H9 (cell line): ENCODE measurements at regions not wholly inside any gene's neighbourhood (a gene's known extent, or its start where the extent isn't known, plus 50 kb on each side); places are given as distances from the start of the nearest gene placed in this dataset.

Experiments
- DNase-seq: peaks from one replicate; pipeline ENCODE4 v3.0.0-alpha.2; 2017
- H2AFZ ChIP-seq: one replicate; pipeline ENCODE4 v1.6.1; 2013; ENCODE audit warnings: mild to moderate bottlenecking, low read length, control low read depth, moderate library complexity
- H2AK5ac ChIP-seq: 2 replicates; pipeline ENCODE4 v1.6.1; 2013; ENCODE audit warnings: low read length, control low read depth, mixed read lengths; ENCODE audit not compliant: insufficient read length
- H2BK120ac ChIP-seq: one replicate; pipeline ENCODE4 v1.6.1; 2013; ENCODE audit warnings: low read depth, mild to moderate bottlenecking, low read length, control low read depth, inconsistent platforms; ENCODE audit not compliant: poor library complexity, severe bottlenecking
- H2BK12ac ChIP-seq: 2 replicates; pipeline ENCODE4 v1.6.1; 2013; ENCODE audit warnings: low read length, control low read depth, mixed read lengths, low read depth; ENCODE audit not compliant: insufficient read length
- H2BK15ac ChIP-seq: 2 replicates; pipeline ENCODE4 v1.6.1; 2013; ENCODE audit warnings: low read depth, low read length, control low read depth
- H2BK20ac ChIP-seq: one replicate; pipeline ENCODE4 v1.6.1; 2013; ENCODE audit warnings: low read depth, mild to moderate bottlenecking, low read length, control low read depth, inconsistent platforms; ENCODE audit not compliant: poor library complexity, severe bottlenecking
- H2BK5ac ChIP-seq: 2 replicates; pipeline ENCODE4 v1.6.1; 2013; ENCODE audit warnings: low read length, control low read depth, mixed read lengths; ENCODE audit not compliant: insufficient read length
- H3K14ac ChIP-seq: 2 replicates; pipeline ENCODE4 v1.6.1; 2013; ENCODE audit warnings: low read length, control low read depth; ENCODE audit not compliant: insufficient read depth
- H3K18ac ChIP-seq: 2 replicates; pipeline ENCODE4 v1.6.1; 2013; ENCODE audit warnings: low read depth, mild to moderate bottlenecking, mixed read lengths, low read length, control low read depth; ENCODE audit not compliant: insufficient read length
- H3K23ac ChIP-seq: 2 replicates; pipeline ENCODE4 v1.6.1; 2013; ENCODE audit warnings: low read length, control low read depth, mixed read lengths, low read depth; ENCODE audit not compliant: insufficient read length
- H3K23me2 ChIP-seq: 2 replicates; pipeline ENCODE4 v1.6.1; 2013; ENCODE audit warnings: low read depth, mild to moderate bottlenecking, mixed read lengths, low read length, control low read depth; ENCODE audit not compliant: insufficient read length, poor library complexity, severe bottlenecking
- H3K27ac ChIP-seq: 2 replicates; pipeline ENCODE4 v1.5.1; 2013; ENCODE audit warnings: low read length, control low read depth, mixed read lengths, low read depth; ENCODE audit not compliant: insufficient read length
- H3K27me3 ChIP-seq: 2 replicates; pipeline ENCODE4 v1.6.1; 2013; ENCODE audit warnings: low read length, control low read depth, inconsistent platforms; ENCODE audit not compliant: insufficient read depth
- H3K4ac ChIP-seq: 2 replicates; pipeline ENCODE4 v1.6.1; 2013; ENCODE audit warnings: low read depth, mild to moderate bottlenecking, control low read depth, inconsistent platforms, low read length, moderate library complexity
- H3K4me1 ChIP-seq: 2 replicates; pipeline ENCODE4 v1.6.1; 2013; ENCODE audit warnings: low read length, control low read depth, inconsistent platforms; ENCODE audit not compliant: insufficient read depth
- H3K4me2 ChIP-seq: 2 replicates; pipeline ENCODE4 v1.6.1; 2013; ENCODE audit warnings: low read length, control low read depth, mixed read lengths; ENCODE audit not compliant: insufficient read length, insufficient read depth
- H3K56ac ChIP-seq: 2 replicates; pipeline ENCODE4 v1.6.1; 2013; ENCODE audit warnings: low read depth, mild to moderate bottlenecking, mixed read lengths, low read length, control low read depth; ENCODE audit not compliant: insufficient read length
- H3K79me1 ChIP-seq: 2 replicates; pipeline ENCODE4 v1.6.1; 2013; ENCODE audit warnings: low read depth, mild to moderate bottlenecking, moderate library complexity, low read length, control low read depth, inconsistent platforms; ENCODE audit not compliant: insufficient read depth, poor library complexity, severe bottlenecking
- H3K79me2 ChIP-seq: 2 replicates; pipeline ENCODE4 v1.6.1; 2013; ENCODE audit warnings: low read length, control low read depth, inconsistent platforms; ENCODE audit not compliant: insufficient read depth
- H3K9ac ChIP-seq: 2 replicates; pipeline ENCODE4 v1.6.1; 2013; ENCODE audit warnings: low read length, control low read depth, mixed read lengths; ENCODE audit not compliant: insufficient read length; ENCODE audit errors: extremely low read depth
- H3K9me3 ChIP-seq: one replicate; pipeline ENCODE4 v1.6.1; 2013; ENCODE audit warnings: low read depth, low read length, inconsistent platforms; ENCODE audit not compliant: control insufficient read depth
- H3T11ph ChIP-seq: one replicate; pipeline ENCODE4 v1.6.1; 2013; ENCODE audit warnings: mild to moderate bottlenecking, low read length, control low read depth, inconsistent platforms
- H4K20me1 ChIP-seq: one replicate; pipeline ENCODE4 v1.6.1; 2013; ENCODE audit not compliant: control insufficient read depth, insufficient read length, insufficient read depth
- H4K5ac ChIP-seq: 2 replicates; pipeline ENCODE4 v1.6.1; 2013; ENCODE audit warnings: low read depth, mild to moderate bottlenecking, mixed read lengths, low read length, control low read depth; ENCODE audit not compliant: insufficient read length
- H4K8ac ChIP-seq: replicated peaks from 2 replicates; pipeline ENCODE4 v1.6.1; 2013; ENCODE audit warnings: low read length, control low read depth, mixed read lengths, low read depth; ENCODE audit not compliant: insufficient read length
- H4K91ac ChIP-seq: 2 replicates; pipeline ENCODE4 v1.6.1; 2013; ENCODE audit warnings: low read depth, mild to moderate bottlenecking, moderate library complexity, mixed read lengths, low read length, control low read depth; ENCODE audit not compliant: insufficient read length
- H3K27ac Mint-ChIP-seq, 3 experiments: 2 replicates in 2 of 3; 3 replicates in 1 of 3; pipeline ENCODE4 v1.8.0; 2020 to 2021; ENCODE audit warnings: mixed read lengths in 3 of 3, mild to moderate bottlenecking in 1 of 3, moderate library complexity in 1 of 3
- H3K27me3 Mint-ChIP-seq: 2 replicates; pipeline ENCODE4 v1.8.0; 2021; ENCODE audit warnings: low read depth, mild to moderate bottlenecking, moderate library complexity, mixed read lengths
- H3K36me3 Mint-ChIP-seq, 3 experiments: 2 replicates in 2 of 3; 3 replicates in 1 of 3; pipeline ENCODE4 v1.8.0; 2020 to 2021; ENCODE audit warnings: low read depth in 3 of 3, mixed read lengths in 3 of 3; ENCODE audit not compliant: insufficient read depth in 1 of 3
- H3K4me1 Mint-ChIP-seq, 2 experiments: 2 replicates each; pipeline ENCODE4 v1.8.0; 2020; ENCODE audit warnings: mixed read lengths in 2 of 2
- H3K4me3 Mint-ChIP-seq, 2 experiments: 2 replicates in 1 of 2; 3 replicates in 1 of 2; pipeline ENCODE4 v1.8.0; 2020 to 2021; ENCODE audit warnings: mild to moderate bottlenecking in 2 of 2, mixed read lengths in 2 of 2, moderate library complexity in 1 of 2
- H3K9me3 Mint-ChIP-seq, 2 experiments: 2 replicates in 1 of 2; 3 replicates in 1 of 2; pipeline ENCODE4 v1.8.0; 2020; ENCODE audit warnings: mild to moderate bottlenecking in 2 of 2, mixed read lengths in 2 of 2, moderate library complexity in 1 of 2
- CTCF ChIP-seq: fragments of 200-600 bp; sonication (generic); conservative IDR thresholded peaks from 3 replicates; pipeline ENCODE4 v1.8.0; 2021; ENCODE audit warnings: antibody characterized with exemption, mild to moderate bottlenecking

- Histone ChIP-seq H3K27me3 (no peaks in the 10 kb centered on the region), H4K20me1 (no peaks in the 10 kb centered on the region), H3K23me2 (no peaks in the 10 kb centered on the region), H3K23ac (no peak overlapping the region), H3K9ac (no peak overlapping the region), H3K4me2 (no peak overlapping the region), H3K56ac (no peak overlapping the region), H2BK120ac (no peak overlapping the region), H2BK15ac (no peak overlapping the region), H2BK20ac (no peak overlapping the region), H3K4ac (no peak overlapping the region), H2BK12ac (no peak overlapping the region), H4K5ac (no peak overlapping the region), H3K79me1 (no peaks in the 10 kb centered on the region), H2BK5ac (no peak overlapping the region), H3K27ac (no peak overlapping the region), H3K14ac (no peak overlapping the region), H3K79me2 (no peaks in the 10 kb centered on the region), H4K8ac (no peak overlapping the region), H3K18ac (no peak overlapping the region), H3K4me1 (no peaks in the 10 kb centered on the region), H2AFZ (no peak overlapping the region), H2AK5ac (no peak overlapping the region), H4K91ac (no peak overlapping the region), H3K9me3 (peaks cover 4% of the 10 kb centered on the region), H3T11ph (no peak overlapping the region)
- H3K4me3 Mint-ChIP-seq: no peak overlapping the region
- H3K27ac Mint-ChIP-seq: no peak overlapping the region
- H3K9me3 Mint-ChIP-seq: peaks cover 17 to 18% of the 10 kb centered on the region in 2 experiments
- H3K4me1 Mint-ChIP-seq: no peaks in the 10 kb centered on the region; a peak in 1 of 4 replicates
- H3K27me3 Mint-ChIP-seq: peaks cover 4% of the 10 kb centered on the region; the same call in 1 of the 2 replicates
- H3K36me3 Mint-ChIP-seq: peaks cover 0 to 15% (median 10%) of the 10 kb centered on the region in 3 experiments; a peak in 5 of 7 replicates
- TF ChIP-seq CTCF: no peak
- DNase-seq: no peak
Measured at GRCh38 chr2:56068746-56069145, 115.0 kb upstream of the CCDC85A start.
